Stomach (tissue), 4 donors: ENCODE measurements at regions not wholly inside any gene's neighbourhood (a gene's known extent, or its start where the extent isn't known, plus 50 kb on each side); places are given as distances from the start of the nearest gene placed in this dataset.

Experiments used
- CTCF ChIP-seq, 7 experiments: fragments of 450-650 bp in 4 of 7; fragments of 200-600 bp in 3 of 7; sonication (generic) in 3 of 7; IDR thresholded peaks; one replicate each; pipeline ENCODE4 v1.5.1; 2016 to 2019; ENCODE audit warnings: antibody characterized with exemption in 7 of 7, control low read depth in 2 of 7, mild to moderate bottlenecking in 1 of 7
- EP300 ChIP-seq: sonication (generic); formaldehyde crosslinking; IDR thresholded peaks from one replicate; pipeline ENCODE4 v1.6.1; 2017; ENCODE audit warnings: antibody characterized with exemption
- POLR2A ChIP-seq, 4 donors: fragments of 450-650 bp; IDR thresholded peaks; one replicate each; pipeline ENCODE4 v1.6.1; 2016; ENCODE audit warnings: antibody characterized with exemption in 4 of 4, control low read depth in 2 of 4, mild to moderate bottlenecking in 1 of 4, moderate library complexity in 1 of 4

GRCh38 chr2:33729353-33729752 is 130.3 kb upstream of the FAM98A start:
- TF ChIP-seq CTCF (IDR thresholded peaks at IDR 0.05) (no peak), EP300 (no peak), POLR2A (IDR thresholded peaks at IDR 0.05) (no peak)
